MCF 10A (cell line): ENCODE measurements at regions not wholly inside any gene's neighbourhood (a gene's known extent, or its start where the extent isn't known, plus 50 kb on each side); places are given as distances from the start of the nearest gene placed in this dataset.
"Not testable (repeated sequence)": the region's sequence is repeated elsewhere in the genome, so short reads cannot be mapped to it uniquely, and the experiment has no call there.

Experiments used
- BruUV-seq: library from RNA; stranded (reverse); fragments of 400-500 nt; replicated peaks from 2 replicates; lab custom pipeline; 2021; lab: Mats Ljungman, UMichigan
- CTCF ChIA-PET: fragments of 300-600 bp; sonication (Branson Sonifier 250); formaldehyde crosslinking; extraction: SDS; loops from one replicate; lab custom pipeline; 2021; ENCODE audit warnings: antibody characterized with exemption, inconsistent platforms; lab: Yijun Ruan, JAX
- POLR2A ChIA-PET: fragments of 300-600, 350-650 bp; sonication (Branson Sonifier 250); formaldehyde crosslinking; extraction: SDS; loops from one replicate; lab custom pipeline; 2020; ENCODE audit warnings: antibody characterized with exemption, inconsistent platforms; lab: Yijun Ruan, JAX
- DNase-seq: peaks from one replicate; pipeline ENCODE4 v3.0.0-alpha.2; 2018; ENCODE audit not compliant: unreplicated experiment
- H3K27ac Mint-ChIP-seq: one replicate; pipeline ENCODE4 v1.8.0; 2022; ENCODE audit warnings: mild to moderate bottlenecking, low read depth, mixed read lengths; ENCODE audit not compliant: unreplicated experiment
- H3K27me3 Mint-ChIP-seq: one replicate; pipeline ENCODE4 v1.8.0; 2022; ENCODE audit warnings: mixed read lengths; ENCODE audit not compliant: insufficient read depth, unreplicated experiment
- H3K36me3 Mint-ChIP-seq: one replicate; pipeline ENCODE4 v1.8.0; 2022; ENCODE audit warnings: mild to moderate bottlenecking, moderate library complexity, mixed read lengths; ENCODE audit not compliant: insufficient read depth, unreplicated experiment
- H3K4me1 Mint-ChIP-seq: one replicate; pipeline ENCODE4 v1.8.0; 2022; ENCODE audit warnings: mixed read lengths; ENCODE audit not compliant: insufficient read depth, unreplicated experiment
- H3K4me3 Mint-ChIP-seq: one replicate; pipeline ENCODE4 v1.8.0; 2022; ENCODE audit warnings: mild to moderate bottlenecking, moderate library complexity, mixed read lengths; ENCODE audit not compliant: unreplicated experiment
- H3K9me3 Mint-ChIP-seq: one replicate; pipeline ENCODE4 v1.8.0; 2022; ENCODE audit warnings: mixed read lengths; ENCODE audit not compliant: unreplicated experiment
- intact Hi-C: fragments of 100-400 bp; cut with micrococcal nuclease; formaldehyde crosslinking; loops from 2 replicates; pipeline ENCODE4 v1.14.1; 2022
- TF ChIP-seq, protein P1 (sequence below): fragments of 200-600 bp; IDR thresholded peaks from one replicate; pipeline ENCODE4 v1.8.0; 2022; ENCODE audit warnings: antibody characterized with exemption, mild to moderate bottlenecking; ENCODE audit not compliant: unreplicated experiment

DNA sequence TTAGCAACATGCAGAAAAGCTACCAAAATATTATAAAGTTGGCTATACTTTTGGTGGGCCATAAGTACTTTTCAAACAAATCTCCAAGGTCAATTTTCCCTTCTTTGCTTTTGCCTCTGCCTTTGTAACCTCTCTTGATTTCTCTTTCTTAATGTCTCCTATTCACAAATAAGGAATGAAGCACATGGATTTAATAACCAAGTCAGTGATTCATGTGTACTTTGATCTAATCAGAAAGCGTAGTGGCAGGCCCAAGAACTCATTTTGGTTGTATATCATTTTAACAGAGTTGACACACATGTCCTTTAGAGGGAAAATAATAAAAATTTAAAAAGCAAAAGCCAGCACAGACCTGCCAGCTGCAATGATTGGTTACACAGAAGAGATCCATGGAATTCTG lies 93.7 kb downstream of the FZD1 start:
- no peak for DNase-seq
- H3K36me3 Mint-ChIP-seq: no peaks in the 10 kb centered on the region
- intact Hi-C loops: no loop called here
- no peak overlapping the region for H3K27ac Mint-ChIP-seq
- CTCF ChIA-PET: interaction anchor here (0.5 to 0.6 kb wide), 3 partner anchors 268 to 475 kb away, joined by 3 read pairs; no protein-coding TSS in a partner anchor
- TF ChIP-seq, protein P1, sequence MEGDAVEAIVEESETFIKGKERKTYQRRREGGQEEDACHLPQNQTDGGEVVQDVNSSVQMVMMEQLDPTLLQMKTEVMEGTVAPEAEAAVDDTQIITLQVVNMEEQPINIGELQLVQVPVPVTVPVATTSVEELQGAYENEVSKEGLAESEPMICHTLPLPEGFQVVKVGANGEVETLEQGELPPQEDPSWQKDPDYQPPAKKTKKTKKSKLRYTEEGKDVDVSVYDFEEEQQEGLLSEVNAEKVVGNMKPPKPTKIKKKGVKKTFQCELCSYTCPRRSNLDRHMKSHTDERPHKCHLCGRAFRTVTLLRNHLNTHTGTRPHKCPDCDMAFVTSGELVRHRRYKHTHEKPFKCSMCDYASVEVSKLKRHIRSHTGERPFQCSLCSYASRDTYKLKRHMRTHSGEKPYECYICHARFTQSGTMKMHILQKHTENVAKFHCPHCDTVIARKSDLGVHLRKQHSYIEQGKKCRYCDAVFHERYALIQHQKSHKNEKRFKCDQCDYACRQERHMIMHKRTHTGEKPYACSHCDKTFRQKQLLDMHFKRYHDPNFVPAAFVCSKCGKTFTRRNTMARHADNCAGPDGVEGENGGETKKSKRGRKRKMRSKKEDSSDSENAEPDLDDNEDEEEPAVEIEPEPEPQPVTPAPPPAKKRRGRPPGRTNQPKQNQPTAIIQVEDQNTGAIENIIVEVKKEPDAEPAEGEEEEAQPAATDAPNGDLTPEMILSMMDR: no peak
- peaks cover 77% of the 10 kb centered on the region for H3K27me3 Mint-ChIP-seq
- no TSS peak for BruUV-seq
- POLR2A ChIA-PET: interaction anchor here (0.8 kb wide), 1 partner anchor 200 kb away, joined by 3 read pairs; no protein-coding TSS in a partner anchor
- H3K4me1 Mint-ChIP-seq: peaks cover 9% of the 10 kb centered on the region
- no peak overlapping the region for H3K4me3 Mint-ChIP-seq
- H3K9me3 Mint-ChIP-seq: no peaks in the 10 kb centered on the region

DNA sequence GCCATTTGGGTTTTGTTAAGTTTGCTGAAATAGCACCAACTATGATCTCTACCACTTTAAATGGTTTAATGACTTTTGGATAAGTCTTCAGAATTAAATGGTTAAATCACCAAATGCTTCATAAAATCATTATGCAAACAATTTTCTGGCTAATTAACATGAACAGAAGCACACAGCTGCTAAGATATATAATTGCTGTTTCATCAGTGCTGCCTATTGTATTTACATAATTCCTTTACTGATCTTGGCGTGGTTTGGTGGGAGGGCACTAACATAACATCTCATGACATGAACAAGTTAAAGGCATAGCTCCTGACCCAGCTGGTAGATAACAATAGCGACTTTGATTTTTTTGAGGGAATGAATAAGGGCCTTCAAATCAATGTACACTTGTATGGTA lies 94.1 kb downstream of the FZD1 start:
- no peak for DNase-seq
- Mint-ChIP-seq H3K9me3 (no peaks in the 10 kb centered on the region), H3K27me3 (peaks cover 77% of the 10 kb centered on the region), H3K4me3 (no peak overlapping the region), H3K4me1 (peaks cover 9% of the 10 kb centered on the region), H3K36me3 (no peaks in the 10 kb centered on the region), H3K27ac (no peak overlapping the region)
- ChIA-PET CTCF (interaction anchor here (0.5 to 0.6 kb wide), 2 partner anchors 269 to 421 kb away, joined by 3 read pairs; no protein-coding TSS in a partner anchor), POLR2A (interaction anchor here (0.8 kb wide), 1 partner anchor 199 kb away, joined by 3 read pairs; no protein-coding TSS in a partner anchor)
- intact Hi-C loops: no loop called here
- no TSS peak for BruUV-seq
- TF ChIP-seq, protein P1: no peak

DNA sequence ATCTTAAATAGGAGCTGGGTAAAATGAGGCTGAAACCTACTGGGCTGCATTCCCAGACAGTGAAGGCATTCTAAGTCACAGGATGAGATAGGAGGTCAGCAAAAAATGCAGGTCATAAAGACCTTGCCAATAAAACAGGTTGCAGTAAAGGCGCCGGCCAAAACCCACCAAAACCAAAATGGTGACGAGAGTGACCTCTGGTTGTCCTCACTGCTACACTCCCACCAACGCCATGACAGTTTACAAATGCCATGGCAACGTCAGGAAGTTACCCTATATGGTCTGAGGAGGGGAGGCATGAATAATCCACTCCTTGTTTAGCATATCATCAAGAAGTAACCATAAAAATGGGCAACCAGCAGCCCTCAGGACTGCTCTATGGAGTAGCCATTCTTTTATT lies 100.9 kb downstream of the FZD1 start:
- CTCF ChIA-PET: interaction anchor here (0.8 kb wide), 1 partner anchor 25 kb away, joined by 3 read pairs; no protein-coding TSS in a partner anchor
- H3K27ac Mint-ChIP-seq, H3K4me1 Mint-ChIP-seq, intact Hi-C loops, DNase-seq, POLR2A ChIA-PET, H3K36me3 Mint-ChIP-seq, BruUV-seq, H3K9me3 Mint-ChIP-seq, H3K4me3 Mint-ChIP-seq: not testable (repeated sequence)
- H3K27me3 Mint-ChIP-seq: peaks cover 100% of the 10 kb centered on the region

DNA sequence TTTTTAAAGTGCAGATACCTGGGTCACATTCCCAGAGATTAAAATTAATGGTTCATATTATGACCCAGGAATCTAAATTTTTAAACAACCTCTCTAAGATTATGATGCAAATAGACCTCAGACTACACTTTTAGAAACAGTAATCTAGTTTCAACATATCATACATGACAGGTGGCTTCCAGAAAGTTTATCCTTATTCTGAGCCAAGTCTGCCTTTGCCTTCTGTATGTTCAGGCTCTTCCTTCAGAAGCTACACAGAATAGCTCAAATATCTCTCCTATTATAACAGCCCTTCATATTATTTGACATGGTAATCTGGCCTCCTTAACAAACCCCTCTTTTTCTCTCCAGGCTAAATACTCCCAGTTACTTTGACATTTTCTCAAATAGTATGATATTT lies 101.9 kb downstream of the FZD1 start:
- ChIA-PET CTCF (interaction anchor here (0.7 kb wide), 1 partner anchor 98 kb away, joined by 3 read pairs; no protein-coding TSS in a partner anchor), POLR2A (no interaction called here)
- intact Hi-C loops: no loop called here
- Mint-ChIP-seq H3K4me1 (no peaks in the 10 kb centered on the region), H3K27ac (no peak overlapping the region), H3K4me3 (no peak overlapping the region), H3K27me3 (peaks cover 97% of the 10 kb centered on the region), H3K9me3 (no peaks in the 10 kb centered on the region), H3K36me3 (no peaks in the 10 kb centered on the region)
- TF ChIP-seq, protein P1: no peak
- DNase-seq: no peak
- BruUV-seq: no TSS peak
